H1 (cell line): ENCODE measurements at regions not wholly inside any gene's neighbourhood (a gene's known extent, or its start where the extent isn't known, plus 50 kb on each side); places are given as distances from the start of the nearest gene placed in this dataset.

ENCODE experiments used
- CTCF ChIA-PET: fragments of 300-600 bp; sonication (Branson Sonifier 250); formaldehyde crosslinking; loops from one replicate; lab custom pipeline; 2021; ENCODE audit not compliant: partially characterized antibody; lab: Charles Lee
- POLR2A ChIA-PET: fragments of 300-600 bp; sonication (Branson Sonifier 250); formaldehyde crosslinking; loops from one replicate; lab custom pipeline; 2021; ENCODE audit warnings: inconsistent platforms; ENCODE audit not compliant: partially characterized antibody; lab: Charles Lee
- DNase-seq, 2 experiments: peaks; one replicate each; pipeline versions ENCODE4 v3.0.0 to v3.0.0-alpha.2; 2010 to 2022; ENCODE audit warnings: low spot score in 2 of 2, low read depth in 1 of 2, mixed read lengths in 1 of 2
- FAIRE-seq: peaks from 2 replicates; lab custom pipeline; 2011; peaks lifted over from hg19 to GRCh38; lab: Jason Lieb, UNC
- H2AFZ ChIP-seq: 2 replicates; pipeline ENCODE4 v1.8.1; 2012; ENCODE audit warnings: low read length, inconsistent platforms
- H2AK5ac ChIP-seq: 2 replicates; pipeline ENCODE4 v1.6.1; 2013; ENCODE audit warnings: low read depth, low read length
- H2BK120ac ChIP-seq: replicated peaks from 2 replicates; pipeline ENCODE3; 2013; ENCODE audit warnings: low read depth, low read length, inconsistent platforms
- H2BK12ac ChIP-seq: 2 replicates; pipeline ENCODE4 v1.6.1; 2013; ENCODE audit warnings: low read depth, low read length
- H2BK15ac ChIP-seq: 2 replicates; pipeline ENCODE4 v1.6.1; 2013; ENCODE audit warnings: low read length
- H2BK20ac ChIP-seq: 2 replicates; pipeline ENCODE4 v1.6.1; 2013; ENCODE audit warnings: low read length
- H2BK5ac ChIP-seq: 2 replicates; pipeline ENCODE4 v1.6.1; 2013; ENCODE audit warnings: low read depth, low read length
- H3K14ac ChIP-seq: 2 replicates; pipeline ENCODE4 v1.6.1; 2013; ENCODE audit warnings: inconsistent platforms; ENCODE audit not compliant: insufficient read length
- H3K18ac ChIP-seq: 2 replicates; pipeline ENCODE4 v1.6.1; 2013; ENCODE audit warnings: low read length; ENCODE audit errors: extremely low read depth
- H3K23ac ChIP-seq: 2 replicates; pipeline ENCODE4 v1.6.1; 2013; ENCODE audit warnings: inconsistent platforms; ENCODE audit not compliant: insufficient read length
- H3K23me2 ChIP-seq: 2 replicates; pipeline ENCODE4 v1.6.1; 2013; ENCODE audit warnings: low read depth, low read length
- H3K27ac ChIP-seq: 2 replicates; pipeline ENCODE4 v1.6.1; 2011; ENCODE audit warnings: low read depth, low read length, inconsistent platforms
- H3K27me3 ChIP-seq, 4 experiments: replicated peaks in 1 of 4; 1 replicate in 1 of 4; 2 replicates in 3 of 4; pipeline versions ENCODE4 v1.6.1 to v1.8.1; 2011 to 2013; ENCODE audit warnings: low read length in 3 of 4, mild to moderate bottlenecking in 3 of 4, inconsistent platforms in 2 of 4, mixed read lengths in 2 of 4, moderate library complexity in 1 of 4; ENCODE audit not compliant: control insufficient read depth in 3 of 4, insufficient read depth in 3 of 4; ENCODE audit errors: extremely low read depth in 1 of 4
- H3K36me3 ChIP-seq, 4 experiments: 2 replicates each; pipeline versions ENCODE4 v1.6.1 to v1.8.1; 2011 to 2013; ENCODE audit warnings: mild to moderate bottlenecking in 4 of 4, low read length in 3 of 4, moderate library complexity in 2 of 4, control low read depth in 1 of 4, inconsistent platforms in 1 of 4; ENCODE audit not compliant: insufficient read depth in 4 of 4, control insufficient read depth in 2 of 4
- H3K4ac ChIP-seq: replicated peaks from 2 replicates; pipeline ENCODE3; 2013; ENCODE audit warnings: low read length, low read depth, mixed read lengths, inconsistent platforms; ENCODE audit not compliant: insufficient read length
- H3K4me1 ChIP-seq, 4 experiments: replicated peaks in 1 of 4; 1 replicate in 1 of 4; 2 replicates in 3 of 4; pipeline versions ENCODE4 v1.6.1 to v1.8.1; 2011 to 2013; ENCODE audit warnings: low read length in 3 of 4, inconsistent platforms in 2 of 4, mixed read lengths in 1 of 4; ENCODE audit not compliant: insufficient read depth in 4 of 4, control insufficient read depth in 3 of 4
- H3K4me2 ChIP-seq, 2 experiments: 2 replicates each; pipeline versions ENCODE4 v1.6.1 to v1.8.1; 2011 to 2013; ENCODE audit warnings: low read depth in 2 of 2, low read length in 2 of 2, control low read depth in 1 of 2, inconsistent platforms in 1 of 2, mild to moderate bottlenecking in 1 of 2; ENCODE audit not compliant: insufficient read depth in 1 of 2
- H3K4me3 ChIP-seq, 4 experiments: fragments of 200-600, 300-600 bp in 1 of 4; sonication (generic), shearing (Covaris generic), sonication (Bioruptor Twin) in 1 of 4; 2 replicates each; pipeline versions ENCODE4 v1.5.1 to v1.8.1; 2011 to 2016; ENCODE audit warnings: low read length in 4 of 4, low read depth in 3 of 4, control low read depth in 2 of 4, inconsistent platforms in 2 of 4, mild to moderate bottlenecking in 2 of 4, mixed read lengths in 1 of 4, moderate library complexity in 1 of 4; ENCODE audit not compliant: insufficient read depth in 2 of 4; ENCODE audit errors: extremely low read depth in 1 of 4
- H3K56ac ChIP-seq: replicated peaks from 2 replicates; pipeline ENCODE3; 2013; ENCODE audit warnings: low read depth, mild to moderate bottlenecking, mixed read lengths, low read length, inconsistent platforms; ENCODE audit not compliant: insufficient read length
- H3K79me1 ChIP-seq: 2 replicates; pipeline ENCODE4 v1.6.1; 2013; ENCODE audit warnings: low read depth, low read length, control low read depth
- H3K79me2 ChIP-seq, 2 experiments: 2 replicates each; pipeline versions ENCODE4 v1.6.1 to v1.8.1; 2012 to 2013; ENCODE audit warnings: low read length in 2 of 2, mild to moderate bottlenecking in 2 of 2, inconsistent platforms in 1 of 2; ENCODE audit not compliant: insufficient read depth in 2 of 2, control insufficient read depth in 1 of 2
- H3K9ac ChIP-seq, 4 experiments: replicated peaks in 1 of 4; 1 replicate in 1 of 4; 2 replicates in 3 of 4; pipeline versions ENCODE4 v1.6.1 to v1.8.1; 2011 to 2013; ENCODE audit warnings: low read depth in 3 of 4, low read length in 3 of 4, control low read depth in 2 of 4, mild to moderate bottlenecking in 2 of 4, moderate library complexity in 2 of 4, inconsistent platforms in 1 of 4; ENCODE audit errors: extremely low read depth in 1 of 4
- H3K9me3 ChIP-seq, 2 experiments: 2 replicates each; pipeline versions ENCODE4 v1.6.1 to v1.8.1; 2012 to 2013; ENCODE audit warnings: mild to moderate bottlenecking in 2 of 2, moderate library complexity in 2 of 2, control low read depth in 1 of 2, inconsistent platforms in 1 of 2, low read depth in 1 of 2, low read length in 1 of 2, mixed read lengths in 1 of 2; ENCODE audit not compliant: insufficient read depth in 2 of 2
- H4K20me1 ChIP-seq, 2 experiments: replicated peaks in 1 of 2; 2 replicates each; pipeline versions ENCODE3 to v1.8.1; 2011 to 2013; ENCODE audit warnings: inconsistent platforms in 2 of 2, low read length in 2 of 2, mild to moderate bottlenecking in 1 of 2; ENCODE audit not compliant: insufficient read depth in 2 of 2, control insufficient read depth in 1 of 2
- H4K5ac ChIP-seq: 2 replicates; pipeline ENCODE4 v1.6.1; 2013; ENCODE audit warnings: low read length, low read depth, mixed read lengths, inconsistent platforms; ENCODE audit not compliant: insufficient read length
- H4K8ac ChIP-seq: 2 replicates; pipeline ENCODE4 v1.8.0; 2013; ENCODE audit warnings: mild to moderate bottlenecking, moderate library complexity, low read length, inconsistent platforms; ENCODE audit not compliant: insufficient read depth; ENCODE audit errors: extremely low read depth
- H4K91ac ChIP-seq: replicated peaks from 2 replicates; pipeline ENCODE3; 2013; ENCODE audit warnings: low read length, mixed read lengths, inconsistent platforms; ENCODE audit not compliant: insufficient read length
- ASH2L ChIP-seq: fragments of 200-600, 300-600 bp; sonication (generic); IDR thresholded peaks from one replicate; pipeline ENCODE4 v1.7.1; 2017; ENCODE audit warnings: low read length
- CTBP2 ChIP-seq: IDR thresholded peaks from 2 replicates; pipeline ENCODE4 v1.7.0; 2011; ENCODE audit warnings: borderline replicate concordance, mild to moderate bottlenecking, moderate library complexity, mixed read lengths, low read length; ENCODE audit not compliant: insufficient read depth, insufficient read length
- EGR1 ChIP-seq: IDR thresholded peaks from 2 replicates; pipeline ENCODE4 v1.6.1; 2011; ENCODE audit warnings: low read depth, low read length, borderline replicate concordance
- HDAC6 ChIP-seq: IDR thresholded peaks from one replicate; pipeline ENCODE4 v1.7.1; 2012; ENCODE audit warnings: low read depth, mild to moderate bottlenecking, inconsistent platforms, low read length, moderate library complexity
- JUN ChIP-seq: IDR thresholded peaks from 2 replicates; pipeline ENCODE4 v1.6.1; 2011; ENCODE audit warnings: low read depth, mild to moderate bottlenecking, improper control_type of control experiment, low read length
- POLR2AphosphoS5 ChIP-seq: IDR thresholded peaks from 2 replicates; pipeline ENCODE4 v1.6.1; 2011; ENCODE audit warnings: low read depth, low read length
- POU5F1 ChIP-seq: IDR thresholded peaks from 2 replicates; pipeline ENCODE4 v1.6.1; 2011; ENCODE audit warnings: low read depth, mild to moderate bottlenecking, low read length, moderate library complexity
- RBBP5 ChIP-seq: IDR thresholded peaks from 2 replicates; pipeline ENCODE4 v1.7.1; 2012; ENCODE audit warnings: low read depth, mild to moderate bottlenecking, inconsistent platforms, low read length, moderate library complexity, borderline replicate concordance
- RNF2 ChIP-seq: fragments of 200-900, 300-1000 bp; sonication (generic); IDR thresholded peaks from 2 replicates; pipeline ENCODE4 v1.7.1; 2016; ENCODE audit warnings: borderline replicate concordance, low read depth, mild to moderate bottlenecking, antibody characterized with exemption, low read length; ENCODE audit not compliant: poor library complexity, severe bottlenecking; ENCODE audit errors: missing control alignments
- TAF1 ChIP-seq: IDR thresholded peaks from 2 replicates; pipeline ENCODE4 v1.6.1; 2011; ENCODE audit warnings: mild to moderate bottlenecking, low read depth, low read length
- TAF7 ChIP-seq: optimal IDR thresholded peaks from 2 replicates; pipeline ENCODE3; 2011; ENCODE audit warnings: low read depth, mild to moderate bottlenecking, inconsistent platforms, low read length, moderate library complexity, borderline replicate concordance
- ZNF274 ChIP-seq: IDR thresholded peaks from 2 replicates; pipeline ENCODE4 v1.7.0; 2012; ENCODE audit warnings: low read length, borderline replicate concordance; ENCODE audit errors: extremely low read depth
- TF ChIP-seq, protein P1 (sequence below), 3 experiments: IDR thresholded peaks; 1 replicate in 2 of 3; 2 replicates in 1 of 3; pipeline versions ENCODE4 v1.5.1 to v1.6.1; 2011; ENCODE audit warnings: low read length in 3 of 3, mild to moderate bottlenecking in 3 of 3, inconsistent platforms in 2 of 3, low read depth in 1 of 3, moderate library complexity in 1 of 3; ENCODE audit not compliant: insufficient read depth in 1 of 3; ENCODE audit errors: control extremely low read depth in 1 of 3

- DNase-seq = no peak
- H3K36me3 ChIP-seq = no peaks in the 10 kb centered on the region
- H3K4me3 ChIP-seq = no peak overlapping the region
- H3K23ac ChIP-seq = no peak overlapping the region
- no peak for FAIRE-seq
- no peak overlapping the region for H2BK120ac ChIP-seq
- H3K9me3 ChIP-seq = no peaks in the 10 kb centered on the region
- H3K4ac ChIP-seq = no peak overlapping the region
- H2AFZ ChIP-seq = no peak overlapping the region
- H2AK5ac ChIP-seq = no peak overlapping the region
- no peak overlapping the region for H3K56ac ChIP-seq
- H3K79me2 ChIP-seq = no peaks in the 10 kb centered on the region
- no peaks in the 10 kb centered on the region for H3K23me2 ChIP-seq
- CTCF ChIA-PET = no interaction called here
- no peak overlapping the region for H2BK5ac ChIP-seq
- no peak overlapping the region for H4K8ac ChIP-seq
- H3K18ac ChIP-seq = no peak overlapping the region
- H2BK12ac ChIP-seq = no peak overlapping the region
- POLR2A ChIA-PET = no interaction called here
- no peak overlapping the region for H2BK20ac ChIP-seq
- no peak overlapping the region for H3K27ac ChIP-seq
- no peak overlapping the region for H3K4me2 ChIP-seq
- no peaks in the 10 kb centered on the region for H3K4me1 ChIP-seq
- no peaks in the 10 kb centered on the region for H3K27me3 ChIP-seq
- H3K79me1 ChIP-seq = no peaks in the 10 kb centered on the region
- H4K91ac ChIP-seq = no peak overlapping the region
- H4K20me1 ChIP-seq = no peaks in the 10 kb centered on the region
- no peak overlapping the region for H3K9ac ChIP-seq
- H4K5ac ChIP-seq = no peak overlapping the region
- no peak overlapping the region for H2BK15ac ChIP-seq
- H3K14ac ChIP-seq = no peak overlapping the region
- TF ChIP-seq CTBP2 (no peak), RBBP5 (no peak), ZNF274 (no peak), RNF2 (no peak), HDAC6 (no peak), POU5F1 (no peak), JUN (no peak), ASH2L (no peak), TAF1 (no peak), POLR2AphosphoS5 (no peak), TAF7 (no peak), EGR1 (no peak)
- TF ChIP-seq, protein P1, sequence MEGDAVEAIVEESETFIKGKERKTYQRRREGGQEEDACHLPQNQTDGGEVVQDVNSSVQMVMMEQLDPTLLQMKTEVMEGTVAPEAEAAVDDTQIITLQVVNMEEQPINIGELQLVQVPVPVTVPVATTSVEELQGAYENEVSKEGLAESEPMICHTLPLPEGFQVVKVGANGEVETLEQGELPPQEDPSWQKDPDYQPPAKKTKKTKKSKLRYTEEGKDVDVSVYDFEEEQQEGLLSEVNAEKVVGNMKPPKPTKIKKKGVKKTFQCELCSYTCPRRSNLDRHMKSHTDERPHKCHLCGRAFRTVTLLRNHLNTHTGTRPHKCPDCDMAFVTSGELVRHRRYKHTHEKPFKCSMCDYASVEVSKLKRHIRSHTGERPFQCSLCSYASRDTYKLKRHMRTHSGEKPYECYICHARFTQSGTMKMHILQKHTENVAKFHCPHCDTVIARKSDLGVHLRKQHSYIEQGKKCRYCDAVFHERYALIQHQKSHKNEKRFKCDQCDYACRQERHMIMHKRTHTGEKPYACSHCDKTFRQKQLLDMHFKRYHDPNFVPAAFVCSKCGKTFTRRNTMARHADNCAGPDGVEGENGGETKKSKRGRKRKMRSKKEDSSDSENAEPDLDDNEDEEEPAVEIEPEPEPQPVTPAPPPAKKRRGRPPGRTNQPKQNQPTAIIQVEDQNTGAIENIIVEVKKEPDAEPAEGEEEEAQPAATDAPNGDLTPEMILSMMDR (IDR thresholded peaks at IDR 0.05; ENCODE audit: control extremely low read depth in 1 of 3, insufficient read depth in 1 of 3, low read depth in 1 of 3, low read length in 3 of 3) = no peak
These were observed 1233.1 kb downstream of the PLA2G4A start for GRCh38 chr1:188061881-188062280.
